NT2/D1 (cell line): ENCODE measurements at regions not wholly inside any gene's neighbourhood (a gene's known extent, or its start where the extent isn't known, plus 50 kb on each side); places are given as distances from the start of the nearest gene placed in this dataset.

Source experiments
- DNase-seq: peaks from one replicate; pipeline ENCODE4 v3.0.0-alpha.2; 2011; ENCODE audit warnings: low read depth, low spot score
- H3K27me3 ChIP-seq: 2 replicates; pipeline ENCODE4 v1.6.0; 2011; ENCODE audit warnings: mild to moderate bottlenecking; ENCODE audit not compliant: insufficient read length, insufficient read depth
- H3K36me3 ChIP-seq: 2 replicates; pipeline ENCODE4 v1.6.1; 2011; ENCODE audit warnings: mild to moderate bottlenecking, low read length, mixed read lengths; ENCODE audit not compliant: insufficient read depth, insufficient read length
- H3K4me1 ChIP-seq: 2 replicates; pipeline ENCODE4 v1.5.1; 2011; ENCODE audit not compliant: insufficient read depth, insufficient read length
- H3K4me3 ChIP-seq: 2 replicates; pipeline ENCODE4 v1.5.1; 2011; ENCODE audit warnings: low read depth; ENCODE audit not compliant: insufficient read length
- H3K9ac ChIP-seq: 2 replicates; pipeline ENCODE4 v1.6.0; 2011; ENCODE audit warnings: low read depth; ENCODE audit not compliant: insufficient read length
- H3K9me3 ChIP-seq: 2 replicates; pipeline ENCODE4 v1.5.1; 2011; ENCODE audit warnings: mild to moderate bottlenecking, low read length; ENCODE audit not compliant: insufficient read depth
- SUZ12 ChIP-seq: IDR thresholded peaks from 2 replicates; pipeline ENCODE4 v1.6.1; 2011; ENCODE audit not compliant: insufficient read length, insufficient read depth; ENCODE audit errors: extremely low read depth
- YY1 ChIP-seq: IDR thresholded peaks from 2 replicates; pipeline ENCODE4 v1.6.1; 2011; ENCODE audit not compliant: insufficient read length, insufficient read depth
- ZNF274 ChIP-seq: IDR thresholded peaks from 2 replicates; pipeline ENCODE4 v1.6.1; 2011; ENCODE audit warnings: mild to moderate bottlenecking, low read depth, low read length

GRCh38 chr9:130774183-130774582, 60.9 kb upstream of the ABL1 start:
- Histone ChIP-seq H3K9me3 (peaks cover 14% of the 10 kb centered on the region), H3K9ac (no peak overlapping the region), H3K4me3 (no peak overlapping the region), H3K4me1 (no peaks in the 10 kb centered on the region), H3K36me3 (no peaks in the 10 kb centered on the region), H3K27me3 (no peaks in the 10 kb centered on the region)
- TF ChIP-seq YY1 = no peak
- no peak for TF ChIP-seq ZNF274
- TF ChIP-seq SUZ12 = no peak
- no peak for DNase-seq

GRCh38 chr9:130775336-130775991, 59.6 kb upstream of the ABL1 start:
- TF ChIP-seq ZNF274 = no peak
- no peak for TF ChIP-seq YY1
- no peak for TF ChIP-seq SUZ12
- H3K4me3 ChIP-seq = no peak overlapping the region
- no peak overlapping the region for H3K9ac ChIP-seq
- no peaks in the 10 kb centered on the region for H3K4me1 ChIP-seq
- H3K27me3 ChIP-seq = no peaks in the 10 kb centered on the region
- peaks cover 14% of the 10 kb centered on the region for H3K9me3 ChIP-seq
- no peak for DNase-seq
- H3K36me3 ChIP-seq = no peaks in the 10 kb centered on the region

DNA sequence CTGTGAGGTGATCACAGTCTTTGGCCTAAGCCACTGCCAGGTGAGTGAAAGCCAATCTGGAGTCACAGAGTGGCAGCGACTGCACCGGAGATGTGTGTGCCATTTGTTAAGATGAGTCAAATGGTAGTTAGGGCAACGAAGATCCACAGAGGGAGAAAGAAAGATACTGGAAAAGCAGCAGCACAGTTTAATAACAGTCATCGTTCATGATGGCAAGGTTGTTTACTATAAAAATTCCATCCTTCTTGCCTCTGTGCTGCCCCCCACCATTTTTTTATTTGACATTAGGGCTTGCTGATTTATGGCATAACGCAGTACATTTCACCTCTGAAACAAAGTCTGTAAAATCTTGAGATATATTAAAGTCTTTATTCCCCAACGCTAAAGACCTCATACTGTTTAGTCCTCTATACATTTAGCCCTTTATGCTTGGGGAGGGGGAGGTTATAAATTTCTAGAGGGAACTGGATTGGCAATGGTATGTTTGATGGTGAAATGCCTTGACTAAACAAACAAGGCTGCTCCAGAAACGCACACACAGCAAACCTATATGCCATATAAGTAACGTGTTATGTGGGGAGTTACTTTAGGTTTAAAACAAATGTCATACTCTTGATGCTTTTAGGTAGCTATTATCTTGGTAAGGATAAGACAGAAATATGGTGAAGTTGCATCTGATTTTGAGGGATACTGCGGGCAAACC, 55.8 kb upstream of the ABL1 start:
- no peaks in the 10 kb centered on the region for H3K36me3 ChIP-seq
- no peak for TF ChIP-seq ZNF274
- TF ChIP-seq SUZ12 = no peak
- TF ChIP-seq YY1 = no peak
- no peak overlapping the region for H3K9ac ChIP-seq
- no peaks in the 10 kb centered on the region for H3K27me3 ChIP-seq
- H3K4me1 ChIP-seq = no peaks in the 10 kb centered on the region
- H3K4me3 ChIP-seq = no peak overlapping the region
- no peak for DNase-seq
- H3K9me3 ChIP-seq = peaks cover 14% of the 10 kb centered on the region

DNA sequence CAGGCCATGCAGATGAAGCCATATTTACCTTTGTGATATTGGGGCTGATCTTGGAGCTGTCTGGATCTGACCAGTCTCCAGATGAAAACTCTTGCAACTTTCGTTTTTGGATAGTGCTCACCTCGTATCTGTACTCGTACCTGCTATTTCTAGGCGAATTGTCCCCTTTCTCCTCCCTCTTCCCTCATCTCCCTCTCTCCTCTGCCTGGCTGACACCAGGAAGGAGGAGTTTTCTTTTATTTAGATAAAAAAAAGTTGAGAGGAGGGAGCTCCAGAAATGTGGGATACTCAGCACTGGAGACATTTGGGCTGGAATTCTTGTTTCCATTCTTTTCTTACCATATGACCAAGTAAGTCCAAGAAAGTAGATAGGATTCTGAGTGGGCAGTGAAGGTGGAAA, 54.6 kb upstream of the ABL1 start:
- no peak overlapping the region for H3K4me3 ChIP-seq
- no peaks in the 10 kb centered on the region for H3K36me3 ChIP-seq
- no peak overlapping the region for H3K9ac ChIP-seq
- no peak for TF ChIP-seq YY1
- no peak for TF ChIP-seq SUZ12
- TF ChIP-seq ZNF274 = no peak
- no peaks in the 10 kb centered on the region for H3K4me1 ChIP-seq
- H3K27me3 ChIP-seq = no peaks in the 10 kb centered on the region
- H3K9me3 ChIP-seq = peaks cover 5% of the 10 kb centered on the region
- no peak for DNase-seq

- Histone ChIP-seq H3K4me1 (no peaks in the 10 kb centered on the region), H3K36me3 (no peaks in the 10 kb centered on the region), H3K4me3 (no peak overlapping the region), H3K27me3 (no peaks in the 10 kb centered on the region), H3K9me3 (no peaks in the 10 kb centered on the region; the same call in 1 of the 2 replicates), H3K9ac (no peak overlapping the region)
- no peak for TF ChIP-seq SUZ12
- DNase-seq = no peak
Observed at GRCh38 chr9:130780865-130781504, 54.1 kb upstream of the ABL1 start.

- Histone ChIP-seq H3K36me3 (no peaks in the 10 kb centered on the region), H3K4me1 (no peaks in the 10 kb centered on the region), H3K9ac (no peak overlapping the region), H3K4me3 (no peak overlapping the region), H3K27me3 (no peaks in the 10 kb centered on the region), H3K9me3 (no peaks in the 10 kb centered on the region)
- no peak for TF ChIP-seq YY1
- TF ChIP-seq SUZ12 = no peak
- TF ChIP-seq ZNF274 = no peak
- DNase-seq = no peak
Observed at GRCh38 chr9:130781569-130781968, 53.5 kb upstream of the ABL1 start.

DNA sequence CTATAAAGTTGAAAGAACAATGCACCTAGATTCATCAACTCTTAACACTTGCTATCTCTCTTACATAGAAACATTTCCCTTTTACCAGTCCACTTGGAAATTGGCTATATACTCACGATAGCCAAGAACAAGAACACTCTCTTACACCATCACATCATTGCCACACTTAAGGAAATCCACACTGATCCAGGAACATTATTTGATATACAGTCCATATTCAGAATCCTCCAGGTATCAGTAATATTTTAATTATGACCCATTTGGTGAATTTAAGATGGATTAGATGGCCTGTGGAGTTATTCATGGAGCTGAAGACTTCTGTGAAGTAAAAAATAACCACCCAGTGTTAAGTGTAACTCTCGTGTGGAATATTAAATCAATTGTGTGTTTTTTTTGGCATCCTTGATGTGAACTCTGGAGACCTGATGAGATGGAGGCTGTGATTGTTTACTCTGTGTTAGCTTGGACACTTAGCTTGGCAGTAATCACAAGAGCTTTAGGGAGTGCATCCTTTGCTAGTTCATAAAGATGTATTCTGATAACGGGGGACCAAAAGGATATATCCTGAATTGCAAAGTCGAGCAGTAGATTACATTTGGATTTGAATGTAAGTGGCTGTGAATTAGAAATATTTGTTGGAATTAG, 52.0 kb upstream of the ABL1 start:
- Histone ChIP-seq H3K9ac (no peak overlapping the region), H3K9me3 (no peaks in the 10 kb centered on the region), H3K4me3 (no peak overlapping the region), H3K27me3 (no peaks in the 10 kb centered on the region), H3K36me3 (no peaks in the 10 kb centered on the region), H3K4me1 (no peaks in the 10 kb centered on the region)
- DNase-seq = no peak
- TF ChIP-seq SUZ12 = no peak
- TF ChIP-seq YY1 = no peak
- no peak for TF ChIP-seq ZNF274
